Liver (tissue), 3 donors: ENCODE measurements at regions not wholly inside any gene's neighbourhood (a gene's known extent, or its start where the extent isn't known, plus 50 kb on each side); places are given as distances from the start of the nearest gene placed in this dataset.

Source experiments
- ATF3 ChIP-seq: IDR thresholded peaks from 2 replicates; pipeline ENCODE4 v1.6.1; 2016; ENCODE audit warnings: antibody characterized with exemption
- CTCF ChIP-seq: fragments of 150-350 bp; IDR thresholded peaks from 2 replicates; pipeline ENCODE4 v1.5.1; 2017; ENCODE audit warnings: improper control_type of control experiment, low read depth, low read length; ENCODE audit not compliant: missing input control
- EGR1 ChIP-seq, 2 donors: IDR thresholded peaks; 2 replicates each; pipeline ENCODE4 v1.6.1; 2016 to 2018; ENCODE audit warnings: antibody characterized with exemption in 2 of 2, low read depth in 2 of 2
- GABPA ChIP-seq, 2 donors: IDR thresholded peaks in 1 of 2; conservative IDR thresholded peaks in 1 of 2; 2 replicates each; pipeline ENCODE4 v1.6.1; 2016; ENCODE audit warnings: antibody characterized with exemption in 2 of 2, mild to moderate bottlenecking in 1 of 2, moderate library complexity in 1 of 2
- HNF4G ChIP-seq: IDR thresholded peaks from 2 replicates; pipeline ENCODE4 v1.6.1; 2016; ENCODE audit warnings: antibody characterized with exemption
- JUND ChIP-seq, 2 donors: IDR thresholded peaks; 2 replicates each; pipeline ENCODE4 v1.6.1; 2016; ENCODE audit warnings: antibody characterized with exemption in 2 of 2
- RAD21 ChIP-seq, 2 donors: IDR thresholded peaks; 2 replicates each; pipeline ENCODE4 v1.6.1; 2016; ENCODE audit warnings: antibody characterized with exemption in 2 of 2, mild to moderate bottlenecking in 2 of 2
- SP1 ChIP-seq: IDR thresholded peaks from 2 replicates; pipeline ENCODE4 v1.6.1; 2018; ENCODE audit warnings: antibody characterized with exemption, mild to moderate bottlenecking
- YY1 ChIP-seq: IDR thresholded peaks from 2 replicates; pipeline ENCODE4 v1.6.1; 2016; ENCODE audit warnings: antibody characterized with exemption, mild to moderate bottlenecking
- donor health status: healthy.
- donor health status: healthy.

GRCh38 chr4:19054916-19055315 lies 1033.4 kb upstream of the LCORL start:
- no peak for TF ChIP-seq CTCF
- TF ChIP-seq GABPA (IDR thresholded peaks at IDR 0.05 in 1 of 2, conservative IDR thresholded peaks at IDR 0.05 in 1 of 2): no peak
- TF ChIP-seq ATF3: no peak
- no peak for TF ChIP-seq YY1
- no peak for TF ChIP-seq SP1
- no peak for TF ChIP-seq RAD21 (IDR thresholded peaks at IDR 0.05)
- TF ChIP-seq JUND (IDR thresholded peaks at IDR 0.05): no peak
- TF ChIP-seq HNF4G: no peak
- TF ChIP-seq EGR1 (IDR thresholded peaks at IDR 0.05; ENCODE audit: low read depth in 2 of 2): no peak
